A549 (cell line): ENCODE measurements at regions not wholly inside any gene's neighbourhood (a gene's known extent, or its start where the extent isn't known, plus 50 kb on each side); places are given as distances from the start of the nearest gene placed in this dataset.

Experiments used
- ATAC-seq, 2 experiments: fragments of 200-7000 bp in 1 of 2; fragments of >200 bp in 1 of 2; cut with Nextera tagmentation in 1 of 2; cut with Tn5 transposase in 1 of 2; 3 replicates each; pipeline versions ENCODE4 v1.8.0 to v1.9.1; 2018 to 2020; ENCODE audit warnings: mild to moderate bottlenecking in 1 of 2, moderate library complexity in 1 of 2
- CTCF ChIA-PET: fragments of 300-600 bp; sonication (Branson Sonifier 250); formaldehyde crosslinking; extraction: SDS; loops from one replicate; lab custom pipeline; 2021; ENCODE audit warnings: antibody characterized with exemption, inconsistent platforms; lab: Yijun Ruan, JAX
- POLR2A ChIA-PET: fragments of 350-600 bp; formaldehyde crosslinking; extraction: SDS; loops from one replicate; lab custom pipeline; 2021; ENCODE audit warnings: antibody characterized with exemption, inconsistent platforms; lab: Yijun Ruan, JAX
- DNase-seq, 2 experiments: peaks; one replicate each; pipeline versions ENCODE4 v3.0.0 to v3.0.0-alpha.2; 2011 to 2016; ENCODE audit warnings: low read depth in 1 of 2, low spot score in 1 of 2
- FAIRE-seq: peaks from 2 replicates; lab custom pipeline; 2011; peaks lifted over from hg19 to GRCh38; lab: Jason Lieb, UNC
- H3K27ac ChIP-seq, 2 experiments: fragments of >200 bp; sonication (Bioruptor Twin); formaldehyde crosslinking; 3 replicates each; pipeline ENCODE4 v1.5.1; 2016 to 2017
- H3K4me1 ChIP-seq: fragments of >200 bp; sonication (Bioruptor Twin); formaldehyde crosslinking; 3 replicates; pipeline ENCODE4 v1.6.1; 2016
- H3K4me2 ChIP-seq: fragments of >200 bp; sonication (Bioruptor Twin); formaldehyde crosslinking; 3 replicates; pipeline ENCODE4 v1.6.1; 2016
- H3K4me3 ChIP-seq: fragments of >200 bp; sonication (Bioruptor Twin); formaldehyde crosslinking; 3 replicates; pipeline ENCODE4 v1.5.1; 2016
- H3K9me3 ChIP-seq: fragments of >200 bp; sonication (Bioruptor Twin); formaldehyde crosslinking; 3 replicates; pipeline ENCODE4 v1.6.1; 2016
- CBX8 ChIP-seq: fragments of 200-600 bp; sonication (generic); IDR thresholded peaks from 2 replicates; pipeline ENCODE4 v1.6.1; 2016
- CHD2 ChIP-seq: fragments of 150-350 bp; IDR thresholded peaks from 2 replicates; pipeline ENCODE4 v1.6.1; 2014; ENCODE audit warnings: low read length; ENCODE audit not compliant: partially characterized antibody
- EHF ChIP-seq: fragments of 250-450 bp; sonication (Bioruptor Pico); IDR thresholded peaks from 2 replicates; pipeline ENCODE4 v1.5.0; 2020; ENCODE audit warnings: mild to moderate bottlenecking
- EP300 ChIP-seq, 2 experiments: fragments of >200 bp; sonication (Bioruptor Twin); formaldehyde crosslinking; IDR thresholded peaks; 2 replicates in 1 of 2; 3 replicates in 1 of 2; pipeline ENCODE4 v1.6.1; 2016 to 2017
- FOSB ChIP-seq: fragments of 250-450 bp; sonication (Bioruptor Pico); IDR thresholded peaks from 2 replicates; pipeline ENCODE4 v1.5.0; 2020; ENCODE audit warnings: mild to moderate bottlenecking, moderate library complexity
- GATA3 ChIP-seq: IDR thresholded peaks from 2 replicates; pipeline ENCODE4 v1.6.1; 2012; ENCODE audit warnings: borderline replicate concordance
- HES2 ChIP-seq: fragments of >200 bp; sonication (Bioruptor Twin); formaldehyde crosslinking; IDR thresholded peaks from 2 replicates; pipeline ENCODE4 v1.6.1; 2016
- HEYL ChIP-seq: fragments of 250-450 bp; sonication (Bioruptor Pico); IDR thresholded peaks from 2 replicates; pipeline ENCODE4 v1.8.0; 2021; ENCODE audit warnings: mild to moderate bottlenecking, moderate library complexity
- KDM1A ChIP-seq: fragments of 200-600 bp; sonication (generic); IDR thresholded peaks from 2 replicates; pipeline ENCODE4 v1.6.1; 2016; ENCODE audit warnings: low read depth, mild to moderate bottlenecking
- KDM5A ChIP-seq: fragments of 200-600 bp; sonication (generic); IDR thresholded peaks from 2 replicates; pipeline ENCODE4 v1.6.1; 2016; ENCODE audit warnings: antibody characterized with exemption, mild to moderate bottlenecking
- MAFK ChIP-seq: fragments of 450-650 bp; IDR thresholded peaks from 2 replicates; pipeline ENCODE4 v1.6.1; 2014; ENCODE audit not compliant: partially characterized antibody
- MAZ ChIP-seq: fragments of 150-350 bp; IDR thresholded peaks from 2 replicates; pipeline ENCODE4 v1.6.1; 2014; ENCODE audit warnings: antibody characterized with exemption, low read depth, low read length, borderline replicate concordance
- PBX3 ChIP-seq: IDR thresholded peaks from 2 replicates; pipeline ENCODE4 v1.6.1; 2012
- RCOR1 ChIP-seq: fragments of 150-350 bp; IDR thresholded peaks from 2 replicates; pipeline ENCODE4 v1.6.1; 2014; ENCODE audit warnings: antibody characterized with exemption, low read length, low read depth
- RFX5 ChIP-seq: fragments of 450-650 bp; IDR thresholded peaks from 2 replicates; pipeline ENCODE4 v1.7.1; 2014; ENCODE audit warnings: antibody characterized with exemption, mild to moderate bottlenecking, moderate library complexity
- SMC3 ChIP-seq: fragments of >200 bp; sonication (Bioruptor Twin); formaldehyde crosslinking; IDR thresholded peaks from 3 replicates; pipeline ENCODE4 v1.6.1; 2018; ENCODE audit warnings: inconsistent platforms
- SREBF2 ChIP-seq: fragments of 450-650 bp; IDR thresholded peaks from 2 replicates; pipeline ENCODE4 v1.6.1; 2014; ENCODE audit warnings: mild to moderate bottlenecking, moderate library complexity
- ZC3H11A ChIP-seq: fragments of 450-650 bp; IDR thresholded peaks from 2 replicates; pipeline ENCODE4 v1.6.1; 2014; ENCODE audit warnings: antibody characterized with exemption, mild to moderate bottlenecking
- ZFP36 ChIP-seq: fragments of 450-650 bp; IDR thresholded peaks from 2 replicates; pipeline ENCODE4 v1.6.1; 2014; ENCODE audit warnings: borderline replicate concordance; ENCODE audit not compliant: partially characterized antibody
- ZNF302 ChIP-seq: fragments of 250-450 bp; sonication (Bioruptor Pico); IDR thresholded peaks from 2 replicates; pipeline ENCODE4 v1.9.0; 2021; ENCODE audit warnings: inconsistent platforms, mild to moderate bottlenecking, moderate library complexity
- ZSCAN20 ChIP-seq: fragments of 250-450 bp; sonication (Bioruptor Pico); IDR thresholded peaks from 2 replicates; pipeline ENCODE4 v1.8.0; 2022; ENCODE audit warnings: mild to moderate bottlenecking, moderate library complexity
- WGBS: methylation state at CpG from one replicate; pipeline ENCODE4 v1.1.6; 2017; ENCODE audit errors: missing lambda C conversion rate; 5-methylcytosine and 5-hydroxymethylcytosine counted together
- TF ChIP-seq, protein P1 (sequence below): IDR thresholded peaks from 2 replicates; pipeline ENCODE4 v1.6.1; 2012
- TF ChIP-seq, protein P2 (sequence below): IDR thresholded peaks from 2 replicates; pipeline ENCODE4 v1.6.1; 2012; ENCODE audit warnings: low read depth, borderline replicate concordance
- TF ChIP-seq, protein P3 (sequence below): fragments of 250-450 bp; sonication (Bioruptor Pico); IDR thresholded peaks from 2 replicates; pipeline ENCODE4 v1.5.0; 2020; ENCODE audit warnings: low read depth, mild to moderate bottlenecking, moderate library complexity

DNA sequence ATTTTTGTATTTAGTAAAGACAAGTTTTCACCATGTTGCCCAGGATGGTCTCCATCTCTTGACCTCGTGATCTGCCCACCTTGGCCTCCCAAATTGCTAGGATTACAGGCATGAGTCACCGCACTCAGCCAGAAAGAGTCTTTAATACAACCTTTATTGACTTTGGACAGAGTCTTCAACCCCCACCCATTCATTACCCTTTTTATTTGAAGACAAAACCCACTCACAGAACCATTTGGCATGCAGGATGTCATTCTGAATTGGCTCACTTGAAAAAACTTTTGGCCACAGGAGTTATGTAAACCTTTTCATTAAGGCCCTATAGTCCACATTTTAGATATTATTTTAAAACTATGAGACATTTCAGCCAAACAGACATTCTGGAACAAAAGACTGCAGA, 217.9 kb upstream of the RND3 start (continued):
- TF ChIP-seq, protein P1, sequence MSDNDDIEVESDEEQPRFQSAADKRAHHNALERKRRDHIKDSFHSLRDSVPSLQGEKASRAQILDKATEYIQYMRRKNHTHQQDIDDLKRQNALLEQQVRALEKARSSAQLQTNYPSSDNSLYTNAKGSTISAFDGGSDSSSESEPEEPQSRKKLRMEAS: no peak

GRCh38 chr2:150702791-150703190, 215.3 kb upstream of the RND3 start:
- 63% methylated on average over 2 of the region's 2 CpGs for WGBS
- CTCF ChIA-PET: no interaction called here

GRCh38 chr2:150700666-150701580, 213.5 kb upstream of the RND3 start:
- no peaks in the 10 kb centered on the region for H3K9me3 ChIP-seq
- no peak for FAIRE-seq
- H3K4me3 ChIP-seq: no peak overlapping the region
- H3K4me1 ChIP-seq: no peaks in the 10 kb centered on the region; the same call in 2 of the 3 replicates
- ATAC-seq: no peak
- POLR2A ChIA-PET: no interaction called here
- CTCF ChIA-PET: interaction anchor here (1.3 kb wide), 1 partner anchor 14 kb away, joined by 3 read pairs; no protein-coding TSS in a partner anchor
- TF ChIP-seq PBX3: no peak
- no peak for TF ChIP-seq KDM1A
- TF ChIP-seq HEYL: no peak
- no peak for TF ChIP-seq ZFP36
- no peak for TF ChIP-seq SREBF2
- no peak for TF ChIP-seq RFX5
- no peak for TF ChIP-seq HES2
- no peak for TF ChIP-seq EHF
- TF ChIP-seq, protein P2, sequence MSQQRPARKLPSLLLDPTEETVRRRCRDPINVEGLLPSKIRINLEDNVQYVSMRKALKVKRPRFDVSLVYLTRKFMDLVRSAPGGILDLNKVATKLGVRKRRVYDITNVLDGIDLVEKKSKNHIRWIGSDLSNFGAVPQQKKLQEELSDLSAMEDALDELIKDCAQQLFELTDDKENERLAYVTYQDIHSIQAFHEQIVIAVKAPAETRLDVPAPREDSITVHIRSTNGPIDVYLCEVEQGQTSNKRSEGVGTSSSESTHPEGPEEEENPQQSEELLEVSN: no peak
- TF ChIP-seq RCOR1: no peak
- no peak for TF ChIP-seq FOSB
- TF ChIP-seq KDM5A: no peak
- no peak for TF ChIP-seq SMC3
- no peak for TF ChIP-seq MAFK
- TF ChIP-seq MAZ: no peak
- TF ChIP-seq ZNF302 (CRISPR knock-in tag): no peak
- no peak for TF ChIP-seq ZC3H11A
- no peak for TF ChIP-seq ZSCAN20
- no peak for TF ChIP-seq CHD2
- H3K4me2 ChIP-seq: no peak overlapping the region
- H3K27ac ChIP-seq: no peak overlapping the region
- no peak for DNase-seq
- WGBS: 67% methylated on average over 5 of the region's 5 CpGs

More at GRCh38 chr2:150702791-150703190, 215.3 kb upstream of the RND3 start:
- TF ChIP-seq GATA3: no peak
- TF ChIP-seq, protein P3, sequence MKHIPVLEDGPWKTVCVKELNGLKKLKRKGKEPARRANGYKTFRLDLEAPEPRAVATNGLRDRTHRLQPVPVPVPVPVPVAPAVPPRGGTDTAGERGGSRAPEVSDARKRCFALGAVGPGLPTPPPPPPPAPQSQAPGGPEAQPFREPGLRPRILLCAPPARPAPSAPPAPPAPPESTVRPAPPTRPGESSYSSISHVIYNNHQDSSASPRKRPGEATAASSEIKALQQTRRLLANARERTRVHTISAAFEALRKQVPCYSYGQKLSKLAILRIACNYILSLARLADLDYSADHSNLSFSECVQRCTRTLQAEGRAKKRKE (CRISPR knock-in tag): no peak
- no peak for TF ChIP-seq SREBF2
- TF ChIP-seq CBX8: no peak
- no peak for TF ChIP-seq EP300 (IDR thresholded peaks at IDR 0.05)
- no peak overlapping the region for H3K4me2 ChIP-seq
- ATAC-seq (no peak), DNase-seq (no peak), FAIRE-seq (no peak)
- H3K9me3 ChIP-seq: no peaks in the 10 kb centered on the region
- POLR2A ChIA-PET: no interaction called here
- no peaks in the 10 kb centered on the region; the same call in 2 of the 3 replicates for H3K4me1 ChIP-seq
- H3K4me3 ChIP-seq: no peak overlapping the region
- no peak overlapping the region for H3K27ac ChIP-seq
